Right atrium auricular region (tissue), 2 donors: ENCODE measurements at regions not wholly inside any gene's neighbourhood (a gene's known extent, or its start where the extent isn't known, plus 50 kb on each side); places are given as distances from the start of the nearest gene placed in this dataset.

ENCODE experiments used
- DNase-seq: peaks from one replicate; pipeline ENCODE4 v3.0.0-alpha.2; 2019; ENCODE audit warnings: low spot score
- H3K27ac ChIP-seq, 2 donors: fragments of 200-600 bp; sonication (generic); 1 replicate in 1 of 2; 2 replicates in 1 of 2; pipeline ENCODE4 v1.5.1; 2016 to 2019
- H3K27me3 ChIP-seq, 2 donors: fragments of 200-600 bp; sonication (generic); one replicate each; pipeline versions ENCODE4 v1.5.1 to v1.6.0; 2017 to 2019
- H3K36me3 ChIP-seq: fragments of 200-600 bp; sonication (generic); one replicate; pipeline ENCODE4 v1.5.1; 2016
- H3K4me1 ChIP-seq, 2 donors: fragments of 200-600 bp; sonication (generic); one replicate each; pipeline versions ENCODE4 v1.5.1 to v1.6.0; 2017 to 2019
- H3K4me3 ChIP-seq, 2 donors: fragments of 200-600 bp; sonication (generic); 1 replicate in 1 of 2; 2 replicates in 1 of 2; pipeline ENCODE4 v1.5.1; 2017 to 2019; ENCODE audit warnings: mild to moderate bottlenecking in 1 of 2, moderate library complexity in 1 of 2
- H3K9me3 ChIP-seq, 2 donors: fragments of 200-600 bp; sonication (generic); one replicate each; pipeline ENCODE4 v1.5.1; 2019
- TF ChIP-seq, protein P1 (sequence below), 2 donors: fragments of 200-600 bp; sonication (generic); IDR thresholded peaks; one replicate each; pipeline ENCODE4 v1.5.1; 2019; ENCODE audit warnings: antibody characterized with exemption in 2 of 2

DNA sequence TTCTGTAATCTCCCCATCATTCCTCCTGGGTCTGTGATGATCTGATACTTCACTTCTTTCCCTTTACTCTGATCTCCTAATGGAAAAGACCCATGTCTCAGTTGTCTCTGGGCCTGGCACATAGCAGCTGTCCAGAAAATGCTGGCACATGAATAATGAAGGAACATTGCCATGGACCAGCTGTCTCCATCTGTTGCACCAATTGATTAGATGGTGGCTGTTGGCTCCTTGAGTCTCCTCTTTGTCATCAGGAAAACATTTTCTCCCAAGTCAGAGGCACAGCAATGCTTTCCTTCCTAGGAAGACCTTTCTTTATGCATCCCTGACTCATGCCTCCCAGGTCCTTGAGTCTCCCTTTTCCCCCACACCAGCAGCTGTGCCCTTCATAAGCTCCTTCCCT lies 286.2 kb upstream of the CXCR4 start:
- H3K9me3 ChIP-seq: no peaks in the 10 kb centered on the region

DNA sequence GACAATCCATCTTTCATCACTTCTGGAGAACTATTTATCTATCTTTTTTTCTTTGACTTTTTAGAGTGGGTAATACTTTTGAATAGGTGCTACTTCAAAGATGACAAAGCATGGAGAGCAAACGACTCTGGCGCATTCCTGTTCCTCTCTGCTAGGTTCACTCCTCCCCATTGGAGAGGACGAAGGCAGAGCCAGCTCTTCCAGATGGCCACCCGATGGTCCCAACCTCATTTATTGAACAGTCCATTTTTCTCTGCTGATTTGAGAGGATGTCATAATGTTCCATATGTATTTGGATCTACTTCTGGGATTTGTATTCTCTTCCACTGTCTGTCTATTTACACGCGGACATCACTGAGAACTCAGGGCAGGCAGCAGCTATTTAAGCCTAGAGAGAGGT lies 284.3 kb upstream of the CXCR4 start:
- Histone ChIP-seq H3K36me3 (no peaks in the 10 kb centered on the region), H3K9me3 (no peaks in the 10 kb centered on the region), H3K27ac (no peak overlapping the region), H3K4me3 (no peak overlapping the region), H3K4me1 (no peaks in the 10 kb centered on the region), H3K27me3 (no peaks in the 10 kb centered on the region)
- no peak for DNase-seq
- TF ChIP-seq, protein P1, sequence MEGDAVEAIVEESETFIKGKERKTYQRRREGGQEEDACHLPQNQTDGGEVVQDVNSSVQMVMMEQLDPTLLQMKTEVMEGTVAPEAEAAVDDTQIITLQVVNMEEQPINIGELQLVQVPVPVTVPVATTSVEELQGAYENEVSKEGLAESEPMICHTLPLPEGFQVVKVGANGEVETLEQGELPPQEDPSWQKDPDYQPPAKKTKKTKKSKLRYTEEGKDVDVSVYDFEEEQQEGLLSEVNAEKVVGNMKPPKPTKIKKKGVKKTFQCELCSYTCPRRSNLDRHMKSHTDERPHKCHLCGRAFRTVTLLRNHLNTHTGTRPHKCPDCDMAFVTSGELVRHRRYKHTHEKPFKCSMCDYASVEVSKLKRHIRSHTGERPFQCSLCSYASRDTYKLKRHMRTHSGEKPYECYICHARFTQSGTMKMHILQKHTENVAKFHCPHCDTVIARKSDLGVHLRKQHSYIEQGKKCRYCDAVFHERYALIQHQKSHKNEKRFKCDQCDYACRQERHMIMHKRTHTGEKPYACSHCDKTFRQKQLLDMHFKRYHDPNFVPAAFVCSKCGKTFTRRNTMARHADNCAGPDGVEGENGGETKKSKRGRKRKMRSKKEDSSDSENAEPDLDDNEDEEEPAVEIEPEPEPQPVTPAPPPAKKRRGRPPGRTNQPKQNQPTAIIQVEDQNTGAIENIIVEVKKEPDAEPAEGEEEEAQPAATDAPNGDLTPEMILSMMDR (IDR thresholded peaks at IDR 0.05): no peak

More for the DNA sequence above, 286.2 kb upstream of the CXCR4 start:
- no peaks in the 10 kb centered on the region for H3K36me3 ChIP-seq
- H3K4me3 ChIP-seq: no peak overlapping the region
- no peak for DNase-seq
- no peaks in the 10 kb centered on the region for H3K4me1 ChIP-seq
- H3K27me3 ChIP-seq: no peaks in the 10 kb centered on the region
- TF ChIP-seq, protein P1 (IDR thresholded peaks at IDR 0.05): no peak
- no peak overlapping the region for H3K27ac ChIP-seq

- Histone ChIP-seq H3K4me3 (no peak overlapping the region), H3K4me1 (no peaks in the 10 kb centered on the region), H3K27ac (no peak overlapping the region), H3K27me3 (no peaks in the 10 kb centered on the region), H3K36me3 (no peaks in the 10 kb centered on the region), H3K9me3 (no peaks in the 10 kb centered on the region)
- TF ChIP-seq, protein P1 (IDR thresholded peaks at IDR 0.05): no peak
- DNase-seq: no peak
These were observed 281.8 kb upstream of the CXCR4 start for GRCh38 chr2:136399667-136400289.

- Histone ChIP-seq H3K9me3 (no peaks in the 10 kb centered on the region), H3K36me3 (no peaks in the 10 kb centered on the region), H3K4me1 (no peaks in the 10 kb centered on the region), H3K4me3 (no peak overlapping the region), H3K27me3 (no peaks in the 10 kb centered on the region), H3K27ac (no peak overlapping the region)
- TF ChIP-seq, protein P1 (IDR thresholded peaks at IDR 0.05): no peak
- no peak for DNase-seq
These were observed 277.6 kb upstream of the CXCR4 start for GRCh38 chr2:136395582-136395981.

DNA sequence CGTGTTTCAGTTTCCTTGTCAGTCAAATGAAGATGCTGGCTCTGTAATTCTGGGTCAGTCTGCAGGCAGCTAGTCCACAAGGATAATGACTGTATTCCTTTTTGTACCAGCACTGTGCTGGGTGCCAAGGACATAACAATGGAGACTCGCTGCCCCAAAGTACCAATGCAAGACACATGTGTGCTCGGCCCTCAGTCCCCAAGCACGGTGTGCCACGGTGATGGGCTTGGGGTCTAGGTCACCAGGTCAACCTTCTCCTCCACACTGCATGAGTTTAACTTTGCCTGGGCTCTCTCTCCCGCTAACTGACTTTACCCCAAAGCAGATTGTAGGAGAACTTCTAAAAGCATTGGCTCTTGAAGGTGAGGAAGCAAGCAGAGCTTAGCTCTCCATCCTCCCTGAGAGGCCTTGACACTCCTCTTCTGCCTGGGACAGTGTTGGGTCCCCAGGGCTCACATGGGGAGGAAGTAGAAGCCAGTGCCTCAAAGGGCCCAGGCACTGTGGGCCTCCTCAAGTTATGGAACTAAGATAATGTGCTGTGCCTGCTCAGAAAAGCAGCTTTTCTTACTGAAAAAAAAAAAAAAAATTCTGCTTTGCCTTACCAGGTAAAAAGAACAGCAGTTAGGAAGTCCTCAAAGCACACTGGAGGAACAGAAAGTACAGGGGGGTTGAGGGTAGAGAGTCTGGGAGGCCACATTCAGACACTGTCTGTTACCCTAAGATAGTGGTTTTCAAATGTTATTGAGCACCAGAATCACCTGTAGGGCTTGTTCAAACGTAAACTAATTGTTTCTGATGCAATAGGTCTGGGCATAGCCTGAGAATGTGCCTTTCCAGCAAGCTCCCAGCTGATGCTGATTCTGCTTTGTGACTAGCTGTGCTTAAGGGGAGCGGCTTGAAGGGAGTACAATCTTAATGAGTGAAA lies 276.4 kb upstream of the CXCR4 start:
- TF ChIP-seq, protein P1 (IDR thresholded peaks at IDR 0.05): no peak
- no peaks in the 10 kb centered on the region for H3K4me1 ChIP-seq
- no peak overlapping the region for H3K27ac ChIP-seq
- no peak overlapping the region for H3K4me3 ChIP-seq
- DNase-seq: no peak
- no peaks in the 10 kb centered on the region for H3K9me3 ChIP-seq
- H3K36me3 ChIP-seq: no peaks in the 10 kb centered on the region
- H3K27me3 ChIP-seq: no peaks in the 10 kb centered on the region
